Calu3 (cell line): ENCODE measurements at regions not wholly inside any gene's neighbourhood (a gene's known extent, or its start where the extent isn't known, plus 50 kb on each side); places are given as distances from the start of the nearest gene placed in this dataset.

Experiments used
- BruUV-seq: library from RNA; stranded (reverse); fragments of 400-500 nt; replicated peaks from 2 replicates; lab custom pipeline; 2021; lab: Mats Ljungman, UMichigan
- CTCF ChIA-PET: fragments of 300-600 bp; sonication (Branson Sonifier 250); formaldehyde crosslinking; loops from one replicate; lab custom pipeline; 2022; ENCODE audit warnings: antibody characterized with exemption; lab: Charles Lee
- DNase-seq: peaks from one replicate; pipeline ENCODE4 v3.0.0; 2022
- H3K27ac Mint-ChIP-seq: one replicate; pipeline ENCODE4 v1.8.0; 2022; ENCODE audit warnings: mixed read lengths; ENCODE audit not compliant: unreplicated experiment
- H3K27me3 Mint-ChIP-seq: one replicate; pipeline ENCODE4 v1.8.0; 2022; ENCODE audit warnings: mixed read lengths; ENCODE audit not compliant: unreplicated experiment
- H3K36me3 Mint-ChIP-seq: one replicate; pipeline ENCODE4 v1.8.0; 2022; ENCODE audit warnings: mild to moderate bottlenecking, moderate library complexity, mixed read lengths; ENCODE audit not compliant: insufficient read depth, unreplicated experiment
- H3K4me1 Mint-ChIP-seq: one replicate; pipeline ENCODE4 v1.8.0; 2022; ENCODE audit warnings: mild to moderate bottlenecking, low read depth, mixed read lengths; ENCODE audit not compliant: unreplicated experiment
- H3K4me3 Mint-ChIP-seq: one replicate; pipeline ENCODE4 v1.8.0; 2022; ENCODE audit warnings: mild to moderate bottlenecking, low read depth, moderate library complexity, mixed read lengths; ENCODE audit not compliant: unreplicated experiment
- H3K9me3 Mint-ChIP-seq: one replicate; pipeline ENCODE4 v1.8.0; 2022; ENCODE audit warnings: low read depth, mixed read lengths; ENCODE audit not compliant: unreplicated experiment
- CTCF ChIP-seq: fragments of 200-600 bp; IDR thresholded peaks from one replicate; pipeline ENCODE4 v1.8.0; 2022; ENCODE audit warnings: antibody characterized with exemption; ENCODE audit not compliant: unreplicated experiment
- intact Hi-C: fragments of 100-400 bp; cut with micrococcal nuclease; formaldehyde crosslinking; loops from one replicate; pipeline ENCODE4 v1.10.0; 2022; ENCODE audit not compliant: unreplicated experiment

GRCh38 chr13:87129602-87130300, 541.4 kb upstream of the SLITRK5 start:
- H3K27me3 Mint-ChIP-seq = no peaks in the 10 kb centered on the region
- intact Hi-C loops = no loop called here
- no peak for DNase-seq
- H3K4me3 Mint-ChIP-seq = no peak overlapping the region
- peaks cover 3% of the 10 kb centered on the region for H3K9me3 Mint-ChIP-seq
- CTCF ChIA-PET = no interaction called here
- BruUV-seq = no TSS peak
- no peak overlapping the region for H3K27ac Mint-ChIP-seq
- no peak for TF ChIP-seq CTCF
- H3K36me3 Mint-ChIP-seq = no peaks in the 10 kb centered on the region
- no peaks in the 10 kb centered on the region for H3K4me1 Mint-ChIP-seq

- intact Hi-C loops = no loop called here
- no peak for DNase-seq
- TF ChIP-seq CTCF = no peak
- CTCF ChIA-PET = no interaction called here
- Mint-ChIP-seq H3K9me3 (peaks cover 3% of the 10 kb centered on the region), H3K36me3 (no peaks in the 10 kb centered on the region), H3K27me3 (no peaks in the 10 kb centered on the region), H3K27ac (no peak overlapping the region), H3K4me1 (no peaks in the 10 kb centered on the region), H3K4me3 (no peak overlapping the region)
- BruUV-seq = no TSS peak
Observed at GRCh38 chr13:87130423-87130822, 540.7 kb upstream of the SLITRK5 start.

GRCh38 chr13:87131611-87132010, 539.6 kb upstream of the SLITRK5 start:
- peaks cover 3% of the 10 kb centered on the region for H3K9me3 Mint-ChIP-seq
- no peaks in the 10 kb centered on the region for H3K4me1 Mint-ChIP-seq
- intact Hi-C loops = no loop called here
- H3K27ac Mint-ChIP-seq = no peak overlapping the region
- H3K36me3 Mint-ChIP-seq = no peaks in the 10 kb centered on the region
- no peak overlapping the region for H3K4me3 Mint-ChIP-seq
- no peak for DNase-seq
- no peak for TF ChIP-seq CTCF
- BruUV-seq = no TSS peak
- H3K27me3 Mint-ChIP-seq = no peaks in the 10 kb centered on the region
- CTCF ChIA-PET = no interaction called here

GRCh38 chr13:87138866-87139265, 532.3 kb upstream of the SLITRK5 start:
- CTCF ChIA-PET = no interaction called here
- BruUV-seq = no TSS peak
- DNase-seq = no peak

More at GRCh38 chr13:87138866-87139265, 532.3 kb upstream of the SLITRK5 start:
- no peak for TF ChIP-seq CTCF
- Mint-ChIP-seq H3K4me1 (no peaks in the 10 kb centered on the region), H3K9me3 (no peaks in the 10 kb centered on the region), H3K27ac (no peak overlapping the region), H3K36me3 (no peaks in the 10 kb centered on the region), H3K27me3 (no peaks in the 10 kb centered on the region), H3K4me3 (no peak overlapping the region)
- intact Hi-C loops = no loop called here
